ENCODE measurements at regions not wholly inside any gene's neighbourhood (a gene's known extent, or its start where the extent isn't known, plus 50 kb on each side); places are given as distances from the start of the nearest gene placed in this dataset.

GRCh38 chr18:4908328-4908727 is 288.7 kb downstream of the AKAIN1 start:
- TF ChIP-seq POLR2A (IDR thresholded peaks at IDR 0.05) (no peak), CTCF (IDR thresholded peaks at IDR 0.05) (no peak)
- Histone ChIP-seq H3K4me1 (no peaks in the 10 kb centered on the region), H3K27ac (no peak overlapping the region), H3K4me3 (no peak overlapping the region), H3K27me3 (no peaks in the 10 kb centered on the region), H3K9me3 (no peaks in the 10 kb centered on the region), H3K36me3 (no peaks in the 10 kb centered on the region)
- DNase-seq, result no peak
- intact Hi-C loops (cut with DNase I), result loop anchor here in 1 of 10 donors (10.0 kb wide), 1 partner anchor 56 kb away; no protein-coding TSS in a partner anchor
- WGBS, 4 donors, result 49 to 73% (median 57%) methylated on average over 3 of the region's 3 CpGs
- ATAC-seq, result no peak

GRCh38 chr18:4906856-4907255 is 290.2 kb downstream of the AKAIN1 start:
- WGBS, 4 donors, result 62 to 69% (median 69%) methylated on average over 3 of the region's 3 CpGs
- H3K4me3 ChIP-seq, result no peak overlapping the region
- intact Hi-C loops (cut with DNase I), result loop anchor here in 1 of 10 donors (10.0 kb wide), 1 partner anchor 58 kb away; no protein-coding TSS in a partner anchor
- TF ChIP-seq CTCF (IDR thresholded peaks at IDR 0.05), result no peak
- TF ChIP-seq POLR2A (IDR thresholded peaks at IDR 0.05), result no peak
- no peak for DNase-seq
- no peaks in the 10 kb centered on the region for H3K27me3 ChIP-seq
- no peaks in the 10 kb centered on the region for H3K4me1 ChIP-seq
- no peak overlapping the region for H3K27ac ChIP-seq
- no peaks in the 10 kb centered on the region for H3K36me3 ChIP-seq
- ATAC-seq, result no peak
- H3K9me3 ChIP-seq, result no peaks in the 10 kb centered on the region

- intact Hi-C loops (cut with DNase I), result no loop called here
- no peak for DNase-seq
- H3K27me3 ChIP-seq, result no peaks in the 10 kb centered on the region
- WGBS, 4 donors, result 38 to 54% (median 50%) methylated on average over 6 of the region's 6 CpGs
- H3K36me3 ChIP-seq, result no peaks in the 10 kb centered on the region
- no peaks in the 10 kb centered on the region for H3K4me1 ChIP-seq
- H3K9me3 ChIP-seq, result peaks cover 0 to 37% (median 6%) of the 10 kb centered on the region in 12 donors
- H3K4me3 ChIP-seq, result no peak overlapping the region
- ATAC-seq, result no peak
- H3K27ac ChIP-seq, result no peak overlapping the region
- TF ChIP-seq POLR2A (IDR thresholded peaks at IDR 0.05), result no peak
These were observed 308.6 kb downstream of the AKAIN1 start for GRCh38 chr18:4888251-4889040.

- no peak overlapping the region for H3K4me3 ChIP-seq
- intact Hi-C loops (cut with DNase I), result loop anchor here in 1 of 10 donors (10.0 kb wide), 1 partner anchor 56 kb away; no protein-coding TSS in a partner anchor
- no peaks in the 10 kb centered on the region for H3K27me3 ChIP-seq
- no peak for TF ChIP-seq CTCF (IDR thresholded peaks at IDR 0.05)
- H3K4me1 ChIP-seq, result no peaks in the 10 kb centered on the region
- peaks cover 0 to 18% (median 4%) of the 10 kb centered on the region in 12 donors for H3K9me3 ChIP-seq
- no peak overlapping the region for H3K27ac ChIP-seq
- DNase-seq (no peak), ATAC-seq (no peak)
- H3K36me3 ChIP-seq, result no peaks in the 10 kb centered on the region
- 58 to 76% (median 72%) methylated on average over 4 of the region's 4 CpGs for WGBS, 4 donors
These were observed 318.6 kb downstream of the AKAIN1 start for GRCh38 chr18:4878480-4878879.
